Colonic mucosa (tissue), 4 donors: ENCODE measurements at regions not wholly inside any gene's neighbourhood (a gene's known extent, or its start where the extent isn't known, plus 50 kb on each side); places are given as distances from the start of the nearest gene placed in this dataset.

ENCODE experiments used
- DNase-seq: peaks from one replicate; pipeline ENCODE4 v3.0.0-alpha.2; 2020
- H3K27ac ChIP-seq: fragments of 200-600 bp; one replicate; pipeline ENCODE4 v1.8.0; 2021
- H3K27me3 ChIP-seq: fragments of 200-600 bp; one replicate; pipeline ENCODE4 v1.8.0; 2021
- H3K36me3 ChIP-seq: fragments of 200-600 bp; one replicate; pipeline ENCODE4 v1.8.0; 2021
- H3K4me1 ChIP-seq: fragments of 200-600 bp; one replicate; pipeline ENCODE4 v1.8.0; 2021; ENCODE audit warnings: mild to moderate bottlenecking
- H3K4me3 ChIP-seq: fragments of 200-600 bp; one replicate; pipeline ENCODE4 v1.8.0; 2021
- H3K9ac ChIP-seq, 2 donors: one replicate each; pipeline ENCODE4 v1.7.0; 2013; ENCODE audit warnings: control low read depth in 2 of 2, low read depth in 2 of 2, low read length in 2 of 2
- H3K9me3 ChIP-seq: fragments of 200-600 bp; one replicate; pipeline ENCODE4 v1.8.0; 2021
- intact Hi-C: fragments of 100-400 bp; cut with DNase I; formaldehyde crosslinking; loops from one replicate; pipeline ENCODE4 v1.14.1; 2022
- TF ChIP-seq, protein P1 (sequence below): fragments of 200-600 bp; IDR thresholded peaks from one replicate; pipeline ENCODE4 v1.8.0; 2022; ENCODE audit warnings: antibody characterized with exemption, mild to moderate bottlenecking
- donor health status: healthy.
- donor health status: DM: no; HTN: no; CAD: no.
- donor health status: DM: no; HTN: no; CAD: no.

DNA sequence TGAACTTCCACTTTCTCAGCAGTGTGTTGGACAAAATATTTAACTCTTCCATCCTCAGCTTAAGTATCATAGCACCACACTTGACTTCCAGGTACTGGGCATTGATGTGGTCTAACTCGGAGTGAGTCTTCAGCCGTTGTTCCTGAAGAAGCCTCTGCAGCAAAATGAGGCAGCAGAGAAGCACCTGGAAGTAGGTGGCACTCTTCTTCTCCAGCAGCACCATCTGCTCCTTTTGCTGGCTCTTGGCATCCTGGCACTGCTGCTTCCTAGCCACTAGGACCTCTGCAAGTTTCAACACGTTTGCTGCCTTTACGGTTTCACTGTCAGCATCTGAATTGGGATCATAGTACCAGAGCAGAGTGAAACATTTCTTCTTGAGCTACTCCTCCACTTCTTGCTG is 162.5 kb upstream of the GORAB start:
- H3K9me3 ChIP-seq = no peaks in the 10 kb centered on the region
- intact Hi-C loops = no loop called here
- no peak overlapping the region for H3K9ac ChIP-seq
- no peak overlapping the region for H3K4me3 ChIP-seq
- H3K36me3 ChIP-seq = no peaks in the 10 kb centered on the region
- DNase-seq = no peak
- TF ChIP-seq, protein P1, sequence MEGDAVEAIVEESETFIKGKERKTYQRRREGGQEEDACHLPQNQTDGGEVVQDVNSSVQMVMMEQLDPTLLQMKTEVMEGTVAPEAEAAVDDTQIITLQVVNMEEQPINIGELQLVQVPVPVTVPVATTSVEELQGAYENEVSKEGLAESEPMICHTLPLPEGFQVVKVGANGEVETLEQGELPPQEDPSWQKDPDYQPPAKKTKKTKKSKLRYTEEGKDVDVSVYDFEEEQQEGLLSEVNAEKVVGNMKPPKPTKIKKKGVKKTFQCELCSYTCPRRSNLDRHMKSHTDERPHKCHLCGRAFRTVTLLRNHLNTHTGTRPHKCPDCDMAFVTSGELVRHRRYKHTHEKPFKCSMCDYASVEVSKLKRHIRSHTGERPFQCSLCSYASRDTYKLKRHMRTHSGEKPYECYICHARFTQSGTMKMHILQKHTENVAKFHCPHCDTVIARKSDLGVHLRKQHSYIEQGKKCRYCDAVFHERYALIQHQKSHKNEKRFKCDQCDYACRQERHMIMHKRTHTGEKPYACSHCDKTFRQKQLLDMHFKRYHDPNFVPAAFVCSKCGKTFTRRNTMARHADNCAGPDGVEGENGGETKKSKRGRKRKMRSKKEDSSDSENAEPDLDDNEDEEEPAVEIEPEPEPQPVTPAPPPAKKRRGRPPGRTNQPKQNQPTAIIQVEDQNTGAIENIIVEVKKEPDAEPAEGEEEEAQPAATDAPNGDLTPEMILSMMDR = no peak
- no peaks in the 10 kb centered on the region for H3K4me1 ChIP-seq
- H3K27me3 ChIP-seq = no peaks in the 10 kb centered on the region
- H3K27ac ChIP-seq = no peak overlapping the region

DNA sequence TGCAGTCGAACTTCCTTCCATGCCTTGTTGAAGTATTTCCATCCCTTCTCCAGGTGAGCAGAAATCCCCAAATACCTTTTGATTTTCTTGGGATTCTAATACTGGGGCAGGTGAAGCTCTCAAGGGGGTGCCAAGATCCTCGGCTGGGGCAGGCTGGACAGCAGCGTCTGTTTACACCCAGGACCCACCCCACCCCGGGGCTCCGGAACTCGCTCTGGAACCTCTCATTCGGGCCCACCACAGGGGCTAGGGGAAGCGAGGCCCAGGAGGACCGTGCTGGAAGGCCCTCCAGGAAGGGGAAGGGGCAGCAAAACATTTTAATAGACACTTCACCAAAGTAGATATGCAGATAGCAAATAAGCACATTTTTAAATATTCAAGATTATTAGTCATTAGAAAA is 161.9 kb upstream of the GORAB start:
- Histone ChIP-seq H3K9me3 (no peaks in the 10 kb centered on the region), H3K9ac (no peak overlapping the region), H3K4me1 (no peaks in the 10 kb centered on the region), H3K4me3 (no peak overlapping the region), H3K27me3 (no peaks in the 10 kb centered on the region), H3K27ac (no peak overlapping the region), H3K36me3 (no peaks in the 10 kb centered on the region)
- intact Hi-C loops = no loop called here
- no peak for DNase-seq
- TF ChIP-seq, protein P1 = no peak

DNA sequence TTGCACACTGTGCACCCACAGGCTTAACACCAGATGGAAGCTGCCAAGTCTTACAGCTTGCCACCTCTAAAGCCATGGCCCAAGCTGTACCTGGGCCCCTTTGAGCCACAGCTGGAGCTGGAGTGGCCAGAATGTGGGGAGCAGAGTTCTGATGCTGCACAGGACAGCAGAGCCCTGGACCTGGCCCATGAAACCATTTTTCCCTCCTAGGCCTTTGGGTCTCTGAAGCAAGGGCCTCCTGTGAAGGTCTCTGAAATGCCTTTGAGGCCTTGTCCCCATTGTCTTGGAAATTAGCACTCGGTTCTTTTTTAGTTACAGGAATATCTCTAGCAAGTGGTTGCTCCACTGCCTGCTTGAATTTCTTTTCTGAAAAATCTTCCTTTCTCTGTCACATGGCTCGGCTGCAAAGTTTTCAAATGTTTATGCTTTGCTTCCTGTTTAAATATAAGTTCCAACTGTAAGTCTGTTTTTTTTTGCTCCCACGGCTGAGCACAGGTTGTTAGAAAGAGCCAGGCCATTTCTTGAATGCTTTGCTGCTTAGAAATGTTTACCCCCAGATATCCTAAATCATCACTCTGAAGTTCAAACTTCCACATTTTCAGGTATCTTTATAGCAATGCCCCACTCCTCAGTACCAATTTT is 156.8 kb upstream of the GORAB start:
- DNase-seq = no peak
- TF ChIP-seq, protein P1 = no peak
- Histone ChIP-seq H3K27me3 (no peaks in the 10 kb centered on the region), H3K9ac (no peak overlapping the region), H3K4me1 (no peaks in the 10 kb centered on the region), H3K4me3 (no peak overlapping the region), H3K9me3 (no peaks in the 10 kb centered on the region), H3K27ac (no peak overlapping the region), H3K36me3 (no peaks in the 10 kb centered on the region)
- intact Hi-C loops = no loop called here

DNA sequence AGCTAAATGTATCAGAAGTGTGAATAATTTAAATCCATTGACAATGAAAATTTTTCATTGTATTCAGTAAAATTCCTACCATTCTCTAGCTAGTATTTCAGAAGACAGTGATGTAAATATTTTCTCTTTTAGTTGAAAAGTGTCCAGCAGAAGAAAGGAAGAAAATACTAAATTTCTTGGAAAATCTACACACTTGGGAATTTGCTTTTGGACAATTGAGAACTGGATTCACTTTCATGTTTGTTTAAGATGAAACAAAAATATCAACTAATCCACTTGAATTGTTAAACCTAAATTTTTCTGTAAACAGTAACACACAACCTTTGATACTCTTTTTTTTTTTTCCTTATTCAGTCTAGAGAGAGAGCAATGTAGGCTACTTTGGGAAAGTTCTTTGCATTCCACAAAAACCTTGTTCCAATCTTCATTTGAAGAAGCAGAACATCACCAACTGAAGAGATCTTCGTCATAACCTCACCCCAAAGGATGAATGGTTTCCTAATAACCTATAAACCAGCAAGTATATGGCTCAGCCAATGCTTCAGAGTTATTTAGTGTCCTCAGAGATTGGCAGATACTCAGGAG is 155.1 kb upstream of the GORAB start:
- TF ChIP-seq, protein P1 = no peak
- Histone ChIP-seq H3K4me3 (no peak overlapping the region), H3K27me3 (no peaks in the 10 kb centered on the region), H3K36me3 (no peaks in the 10 kb centered on the region), H3K4me1 (no peaks in the 10 kb centered on the region), H3K27ac (no peak overlapping the region), H3K9ac (no peak overlapping the region), H3K9me3 (no peaks in the 10 kb centered on the region)
- intact Hi-C loops = no loop called here
- no peak for DNase-seq

DNA sequence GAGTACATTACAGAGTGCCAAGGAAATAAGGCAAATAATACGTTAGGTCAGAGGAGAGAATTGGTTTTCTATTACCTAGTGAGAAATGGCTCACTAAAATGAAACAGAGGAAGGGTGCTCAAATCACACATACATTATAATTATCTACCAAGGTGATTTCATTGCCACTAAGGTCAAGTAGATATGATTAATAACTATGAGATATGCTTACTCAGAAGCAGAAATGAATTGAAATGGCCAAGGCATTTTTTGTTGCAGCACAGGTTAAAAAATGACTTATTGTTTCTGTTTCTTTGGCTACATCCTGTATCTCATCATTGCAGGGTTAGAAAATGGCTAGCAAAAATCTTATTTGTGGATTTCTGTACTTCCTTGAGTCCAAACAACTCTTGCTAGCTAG is 154.5 kb upstream of the GORAB start:
- Histone ChIP-seq H3K36me3 (no peaks in the 10 kb centered on the region), H3K4me1 (no peaks in the 10 kb centered on the region), H3K4me3 (no peak overlapping the region), H3K27ac (no peak overlapping the region), H3K27me3 (no peaks in the 10 kb centered on the region), H3K9ac (no peak overlapping the region), H3K9me3 (no peaks in the 10 kb centered on the region)
- TF ChIP-seq, protein P1 = no peak
- intact Hi-C loops = no loop called here
- no peak for DNase-seq
